KBM-7 (cell line): ENCODE measurements at regions not wholly inside any gene's neighbourhood (a gene's known extent, or its start where the extent isn't known, plus 50 kb on each side); places are given as distances from the start of the nearest gene placed in this dataset.

Experiments
- DNase-seq: peaks from one replicate; pipeline ENCODE4 v3.0.0-alpha.2; 2015
- in situ Hi-C: fragments of 300-500 bp; cut with MboI; formaldehyde crosslinking; loops from 2 replicates; pipeline ENCODE4 v1.14.3; 2020; ENCODE audit warnings: low sequenced_read_pairs, low pct_unique_long_range_greater_than_20kb, mixed read lengths

DNA sequence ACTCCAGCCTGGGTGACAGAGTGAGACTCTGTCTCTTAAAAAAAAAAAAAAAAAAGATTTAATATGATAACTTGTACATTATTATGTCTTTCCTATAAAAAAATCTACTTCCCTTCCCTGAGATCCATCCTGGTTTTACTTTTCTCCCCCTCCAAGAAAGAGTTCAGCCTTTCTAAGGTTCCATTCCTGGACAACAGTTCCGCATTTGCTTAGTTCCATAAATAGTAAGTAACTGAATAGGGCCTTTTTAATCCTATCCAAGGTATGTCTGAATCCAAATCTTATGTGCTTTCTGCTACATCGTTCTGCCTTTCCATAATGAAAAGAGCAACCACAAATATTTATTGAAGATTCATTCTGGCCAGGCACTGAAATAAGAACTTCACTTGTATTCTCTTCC is 187.8 kb downstream of the DACT1 start:
- in situ Hi-C loops, result no loop called here
- DNase-seq, result no peak

DNA sequence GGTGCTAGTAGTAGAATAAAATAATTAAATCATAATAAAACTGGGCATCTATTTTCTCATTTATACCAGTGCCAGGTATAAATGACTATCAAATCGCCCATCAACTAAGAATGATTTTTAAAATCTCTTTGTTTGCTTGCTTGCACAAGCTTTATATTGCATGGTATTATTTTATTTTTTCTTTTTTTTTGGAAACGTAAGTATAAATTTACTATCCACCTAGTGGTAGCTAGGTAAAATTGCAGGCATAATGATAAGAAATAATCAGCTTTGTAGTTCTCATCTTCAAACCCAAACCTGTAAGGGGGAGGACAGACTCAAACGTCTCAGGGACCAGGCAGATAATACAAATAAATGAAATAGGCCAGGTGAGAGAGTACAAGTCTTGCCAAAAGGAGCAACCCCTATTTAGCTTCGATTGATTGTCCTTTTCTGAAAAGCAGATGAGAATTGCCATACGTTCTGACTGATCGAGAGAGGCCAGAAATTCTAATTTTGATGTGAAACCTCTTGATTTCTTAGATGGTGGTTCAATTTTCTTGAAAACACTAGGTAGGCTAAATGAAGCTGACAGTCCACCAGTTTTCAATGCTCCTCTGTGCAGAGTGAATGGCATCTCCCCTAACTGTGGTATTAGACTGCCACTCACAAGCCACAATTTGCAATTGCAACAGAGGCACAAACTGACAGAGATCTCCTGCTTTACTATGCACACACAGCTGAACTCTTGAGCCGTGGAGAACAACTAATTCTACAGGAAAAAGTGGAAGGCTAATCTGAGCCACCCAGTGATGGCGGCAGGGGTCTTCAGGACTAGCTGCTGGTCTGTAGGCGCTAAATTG is 189.3 kb downstream of the DACT1 start:
- in situ Hi-C loops, result no loop called here

DNA sequence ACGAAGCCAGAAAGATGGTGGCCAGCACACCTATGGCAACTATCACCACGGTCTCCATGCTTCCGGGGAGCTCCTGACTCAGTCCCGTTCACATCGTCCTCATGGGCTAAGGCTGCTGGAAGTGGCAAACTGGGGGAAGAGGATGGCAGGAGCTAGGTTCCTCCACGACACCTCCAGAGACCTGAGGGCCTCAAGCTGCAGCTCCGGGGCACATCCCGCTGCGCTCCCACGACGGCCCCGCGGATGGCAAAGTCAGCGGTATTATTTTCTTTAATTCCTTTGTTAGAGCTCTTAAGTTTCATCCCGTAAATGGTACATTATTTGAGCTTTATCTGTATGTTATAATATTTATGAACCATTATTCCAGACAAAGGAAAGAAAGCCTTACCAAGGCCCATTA is 190.5 kb downstream of the DACT1 start:
- in situ Hi-C loops, result no loop called here
- DNase-seq, result no peak

More for the DNA sequence above, 189.3 kb downstream of the DACT1 start:
- no peak for DNase-seq

GRCh38 chr14:58829594-58829993 is 191.8 kb downstream of the DACT1 start:
- DNase-seq, result no peak
- in situ Hi-C loops, result no loop called here

DNA sequence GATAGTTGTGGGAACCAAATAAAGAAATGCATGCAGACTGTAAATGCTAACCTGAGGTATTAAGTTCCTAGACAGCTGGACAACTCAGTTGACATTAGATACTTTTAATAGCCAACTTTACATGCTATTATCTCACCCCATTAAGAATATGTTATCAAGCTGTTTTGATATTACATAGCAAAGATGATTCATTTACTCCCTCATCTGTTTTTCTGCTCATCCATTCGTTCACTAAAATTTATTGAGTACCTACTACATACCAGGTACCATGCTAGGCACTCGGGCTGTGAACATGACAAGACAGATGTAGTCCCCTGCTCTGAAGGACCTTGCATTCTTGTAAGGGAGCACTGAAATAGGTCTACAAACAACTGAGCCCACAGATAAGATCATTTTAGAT is 192.4 kb downstream of the DACT1 start:
- in situ Hi-C loops, result no loop called here

GRCh38 chr14:58832095-58832521 is 194.3 kb downstream of the DACT1 start:
- DNase-seq, result no peak
- in situ Hi-C loops, result no loop called here

More for the DNA sequence above, 192.4 kb downstream of the DACT1 start:
- no peak for DNase-seq

DNA sequence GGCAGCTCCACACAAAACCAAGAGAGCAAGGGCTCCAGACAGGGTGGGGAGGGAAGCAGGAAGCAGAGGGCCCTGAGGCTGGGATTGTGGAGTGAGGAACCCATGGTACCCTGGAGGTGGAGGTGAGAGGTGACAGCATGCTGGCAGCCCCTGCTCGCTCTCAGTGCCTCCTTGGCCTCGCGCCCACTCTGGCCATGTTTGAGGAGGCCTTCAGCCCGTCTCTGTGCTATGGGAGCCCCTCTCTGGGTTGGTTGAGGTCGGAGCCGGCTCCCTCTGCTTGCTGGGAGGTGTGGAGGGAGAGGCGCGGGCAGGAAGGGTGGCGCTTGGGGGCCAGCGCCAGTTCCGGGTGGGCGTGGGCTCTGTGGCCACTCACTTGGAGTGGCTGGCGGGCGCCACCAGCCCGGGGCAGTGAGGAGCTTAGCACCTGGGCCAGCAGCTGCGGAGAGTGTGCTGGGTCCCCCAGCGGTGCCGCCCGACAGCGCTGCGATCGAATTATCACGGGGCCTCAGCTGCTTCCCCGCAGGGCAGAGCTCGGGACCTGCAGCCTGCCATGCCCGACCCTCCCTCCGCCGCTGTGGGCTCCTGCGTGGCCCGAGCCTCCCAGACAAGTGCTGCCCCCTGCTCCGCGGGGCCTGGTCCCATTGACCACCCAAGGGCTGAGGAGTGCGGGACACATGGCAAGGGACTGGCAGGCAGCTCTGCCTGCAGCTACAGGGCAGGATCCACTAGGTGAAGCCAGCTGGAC is 196.0 kb downstream of the DACT1 start:
- DNase-seq, result no peak
- in situ Hi-C loops, result no loop called here

GRCh38 chr14:58836303-58836974 is 198.7 kb downstream of the DACT1 start:
- DNase-seq, result no peak
- in situ Hi-C loops, result no loop called here

DNA sequence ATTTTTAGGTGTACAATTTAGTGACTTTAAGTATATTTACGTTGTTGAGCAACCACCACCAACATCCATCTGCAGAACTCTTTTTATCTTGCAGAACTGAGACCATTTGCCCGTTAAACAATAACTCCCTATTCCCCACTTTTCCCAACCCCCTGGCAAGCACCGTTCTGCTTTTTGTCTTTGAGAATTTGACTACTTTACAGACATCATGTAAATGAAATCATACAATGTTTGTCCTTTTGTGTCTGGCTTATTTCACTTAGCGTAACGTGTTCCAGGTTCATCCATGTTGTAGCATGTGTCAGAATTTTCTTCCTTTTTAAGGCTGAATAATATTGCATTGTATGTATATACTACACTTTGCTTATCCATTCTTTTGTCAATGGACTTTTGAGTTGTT is 201.5 kb downstream of the DACT1 start:
- DNase-seq, result no peak
- in situ Hi-C loops, result no loop called here

DNA sequence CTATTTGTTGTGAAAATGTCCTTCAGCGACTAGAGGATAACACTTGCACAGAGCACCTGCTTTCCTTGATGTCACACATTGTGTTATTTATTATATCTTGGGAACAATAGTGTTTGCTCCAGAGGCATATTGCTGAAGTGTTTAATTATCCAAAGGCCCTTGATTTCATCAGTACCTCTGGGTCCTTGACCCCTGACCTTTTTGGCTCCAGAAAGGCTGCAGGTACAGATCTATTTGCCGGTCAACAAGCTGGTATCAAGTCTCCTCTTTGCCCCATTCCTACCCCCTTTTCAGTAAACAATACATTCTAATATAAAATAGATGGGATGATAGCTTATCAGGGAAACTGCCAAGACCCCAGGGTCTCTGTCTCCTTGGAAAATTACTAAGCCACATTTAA is 206.8 kb downstream of the DACT1 start:
- no peak for DNase-seq
- in situ Hi-C loops, result no loop called here

DNA sequence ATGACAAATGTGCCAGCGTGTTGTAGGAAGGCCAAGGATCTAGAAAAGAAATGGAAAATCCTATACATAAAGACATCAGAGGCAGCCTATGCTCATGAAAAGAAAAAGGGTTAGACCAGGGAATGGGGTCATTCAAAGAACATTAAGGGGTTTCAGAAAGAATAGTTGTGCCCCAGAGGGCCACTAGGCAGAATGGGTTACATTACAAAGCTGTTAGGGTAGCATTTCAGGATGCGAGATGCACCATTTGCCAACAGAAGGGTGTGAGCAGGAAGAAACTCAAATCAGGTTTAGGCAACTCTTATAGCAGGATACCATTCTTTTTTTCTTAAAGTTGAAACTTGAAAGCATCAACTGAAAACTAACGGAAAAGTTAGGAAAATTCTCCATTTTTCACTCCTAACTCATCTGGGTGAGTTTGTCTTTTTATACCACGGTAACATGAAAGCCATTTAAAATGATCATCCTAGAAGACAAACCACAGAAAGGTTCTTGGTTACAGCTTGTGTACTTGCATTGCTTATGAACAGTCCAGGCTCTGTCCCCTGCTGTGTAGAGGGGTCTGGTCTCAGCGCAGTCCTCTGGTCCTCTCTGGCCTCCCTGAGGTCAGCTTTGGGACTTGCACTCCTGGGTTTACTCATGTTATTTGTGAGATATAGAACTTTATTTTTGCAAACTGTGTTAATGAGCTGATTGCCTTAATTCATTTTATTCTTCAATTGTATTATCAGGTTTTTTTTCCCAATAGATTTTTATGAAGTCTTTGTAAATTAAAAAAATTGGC is 209.1 kb downstream of the DACT1 start:
- DNase-seq, result no peak
- in situ Hi-C loops, result no loop called here

- DNase-seq, result no peak
- in situ Hi-C loops, result no loop called here
Measured at GRCh38 chr14:58848365-58848764, 210.6 kb downstream of the DACT1 start.

DNA sequence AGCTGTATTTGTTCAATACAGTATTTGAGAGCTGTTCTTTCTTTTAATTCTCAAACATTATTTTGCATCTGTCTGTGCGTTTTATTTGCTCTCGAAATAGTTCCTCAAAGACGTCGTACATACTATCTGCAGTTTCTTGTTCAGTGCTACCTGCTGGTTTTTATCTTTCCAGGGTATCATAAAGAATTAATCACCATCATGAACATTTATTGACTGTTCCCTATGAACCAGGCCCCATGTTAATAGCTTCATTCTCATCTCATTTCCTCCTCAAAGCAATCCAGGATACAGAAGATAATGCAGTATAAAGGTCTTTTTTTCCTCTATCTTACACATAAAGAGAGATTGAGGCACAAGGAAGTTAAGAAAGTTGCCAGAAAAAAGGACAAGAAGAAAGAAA is 211.8 kb downstream of the DACT1 start:
- DNase-seq, result no peak
- in situ Hi-C loops, result no loop called here

GRCh38 chr14:58850011-58850410 is 212.2 kb downstream of the DACT1 start:
- DNase-seq, result no peak
- in situ Hi-C loops, result no loop called here

- DNase-seq, result no peak
- in situ Hi-C loops, result no loop called here
Measured at GRCh38 chr14:58861586-58861985, 223.8 kb downstream of the DACT1 start.

- in situ Hi-C loops, result no loop called here
- no peak for DNase-seq
Measured at GRCh38 chr14:58862416-58863160, 224.8 kb downstream of the DACT1 start.

DNA sequence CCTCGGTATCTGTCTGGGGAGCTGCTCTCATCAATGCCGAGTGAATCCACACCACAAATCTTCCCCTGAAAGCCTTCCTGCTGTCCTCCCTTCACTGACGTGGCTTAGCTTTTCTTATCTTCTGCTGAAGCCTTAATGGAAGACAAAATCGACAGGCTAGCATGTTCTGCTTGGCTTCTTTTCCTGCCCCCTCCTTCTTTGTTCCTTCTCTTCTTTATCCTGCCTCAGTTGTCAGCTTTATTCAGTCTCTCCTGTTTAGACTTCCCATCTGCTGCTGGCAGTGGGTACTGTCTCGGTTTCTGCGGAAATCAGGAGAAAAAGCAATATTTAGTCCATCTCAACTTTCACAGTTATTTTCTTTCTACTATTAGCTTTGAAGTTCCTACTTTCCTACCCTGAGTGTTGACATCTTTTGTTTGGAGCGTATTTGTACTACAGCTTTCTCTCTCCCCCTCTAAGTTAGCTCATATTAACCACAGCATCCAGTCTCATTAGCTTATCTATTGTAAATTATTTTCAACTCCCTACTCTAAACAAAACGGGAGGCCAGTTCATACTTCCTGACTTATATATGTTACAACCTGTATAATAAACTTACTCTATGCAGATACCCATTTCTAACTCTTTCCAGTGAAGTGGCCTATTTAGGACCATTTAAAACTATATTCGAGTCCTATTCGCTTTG is 226.0 kb downstream of the DACT1 start:
- no peak for DNase-seq
- in situ Hi-C loops, result no loop called here
